ENCODE measurements at regions not wholly inside any gene's neighbourhood (a gene's known extent, or its start where the extent isn't known, plus 50 kb on each side); places are given as distances from the start of the nearest gene placed in this dataset.

GRCh38 chr18:71899707-71900472 lies 644.3 kb downstream of the CBLN2 start:
- no peak for DNase-seq (ENCODE audit: low spot score)

GRCh38 chr18:71899183-71899582 lies 645.0 kb downstream of the CBLN2 start:
- no peak for DNase-seq (ENCODE audit: low spot score)

DNA sequence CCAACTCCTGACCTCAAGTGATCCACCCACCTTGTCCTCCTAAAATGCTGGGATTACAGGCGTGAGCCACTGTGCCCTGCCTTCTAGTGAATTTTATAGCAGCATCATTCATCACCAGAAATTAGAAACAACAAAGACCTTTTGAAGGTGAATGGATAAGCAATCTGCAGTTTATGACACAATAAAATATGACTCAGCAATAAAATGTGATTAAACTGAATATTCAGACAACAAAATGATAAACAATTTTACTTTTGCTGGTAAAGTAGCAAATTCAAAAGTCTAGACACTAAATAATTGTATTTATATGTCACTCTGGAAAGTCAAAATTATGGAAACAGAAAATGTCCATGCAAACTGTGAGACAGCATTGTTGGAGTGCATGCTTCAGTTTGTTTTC lies 656.6 kb downstream of the CBLN2 start:
- no peak for DNase-seq (ENCODE audit: low spot score)

- DNase-seq (ENCODE audit: low spot score) = no peak
Measured at GRCh38 chr18:71878226-71878625, 665.9 kb downstream of the CBLN2 start.

DNA sequence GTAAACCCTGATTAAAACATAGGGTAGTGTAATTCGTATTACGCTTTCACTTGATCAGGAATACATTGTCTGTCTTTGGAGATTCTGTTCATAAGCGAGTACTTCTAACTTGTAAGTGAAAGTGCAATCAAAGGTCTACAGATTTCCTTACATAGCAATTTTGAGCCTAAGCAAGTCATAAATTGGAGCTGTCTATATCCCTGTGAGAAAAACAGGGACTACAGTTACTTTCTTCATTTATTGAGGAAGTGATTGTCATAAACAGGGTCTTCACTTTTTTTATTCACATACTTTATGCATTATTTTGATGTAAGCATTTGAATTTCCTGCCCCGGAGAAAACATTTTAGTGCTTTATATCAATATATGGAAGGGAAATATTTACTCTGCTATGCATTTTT lies 670.4 kb downstream of the CBLN2 start:
- DNase-seq (ENCODE audit: low spot score) = no peak

- no peak for DNase-seq (ENCODE audit: low spot score)
Measured at GRCh38 chr18:71865888-71866287, 678.3 kb downstream of the CBLN2 start.

DNA sequence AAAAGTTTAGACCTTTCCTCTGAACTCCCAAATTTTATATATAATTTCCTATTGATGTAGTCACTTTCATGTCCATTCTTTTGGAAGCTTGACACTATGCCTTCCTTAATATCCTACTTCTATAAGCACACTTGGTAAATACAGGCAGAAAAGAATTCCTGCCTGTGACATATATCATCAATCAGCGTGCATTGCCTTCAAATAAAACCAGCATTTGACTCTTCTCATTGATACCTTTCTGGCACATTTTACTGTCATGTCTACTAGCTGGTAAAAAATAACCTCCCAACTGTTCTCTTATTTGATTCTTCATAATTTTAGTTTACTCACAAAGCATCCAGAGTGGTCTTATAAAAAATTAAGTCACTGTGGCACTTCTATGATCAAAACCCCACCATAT lies 693.5 kb downstream of the CBLN2 start:
- no peak for DNase-seq (ENCODE audit: low spot score)

- DNase-seq (ENCODE audit: low spot score) = no peak
Measured at GRCh38 chr18:71849407-71849806, 694.7 kb downstream of the CBLN2 start.

GRCh38 chr18:71846716-71847115 lies 697.4 kb downstream of the CBLN2 start:
- no peak for DNase-seq (ENCODE audit: low spot score)

- DNase-seq (ENCODE audit: low spot score) = no peak
Measured at GRCh38 chr18:71844814-71845213, 699.3 kb downstream of the CBLN2 start.

DNA sequence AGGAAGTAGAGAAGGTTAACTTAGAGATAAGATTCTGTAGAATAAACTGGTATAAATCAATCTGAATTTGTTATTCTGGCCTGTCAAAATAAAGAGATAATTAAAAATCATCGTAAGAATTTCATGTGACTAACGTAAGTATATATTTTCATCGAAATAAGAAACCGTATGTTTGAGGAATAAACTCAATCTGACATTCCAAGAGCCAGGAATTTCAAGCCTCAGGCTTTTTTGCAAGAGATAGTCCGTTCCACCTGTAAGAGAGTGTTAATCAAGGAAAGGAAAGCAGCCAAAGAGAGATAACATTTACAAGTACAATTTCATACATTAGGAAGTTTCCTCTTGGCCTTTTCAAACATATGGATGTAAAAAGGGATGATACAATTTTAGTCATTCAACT lies 701.5 kb downstream of the CBLN2 start:
- no peak for DNase-seq (ENCODE audit: low spot score)

DNA sequence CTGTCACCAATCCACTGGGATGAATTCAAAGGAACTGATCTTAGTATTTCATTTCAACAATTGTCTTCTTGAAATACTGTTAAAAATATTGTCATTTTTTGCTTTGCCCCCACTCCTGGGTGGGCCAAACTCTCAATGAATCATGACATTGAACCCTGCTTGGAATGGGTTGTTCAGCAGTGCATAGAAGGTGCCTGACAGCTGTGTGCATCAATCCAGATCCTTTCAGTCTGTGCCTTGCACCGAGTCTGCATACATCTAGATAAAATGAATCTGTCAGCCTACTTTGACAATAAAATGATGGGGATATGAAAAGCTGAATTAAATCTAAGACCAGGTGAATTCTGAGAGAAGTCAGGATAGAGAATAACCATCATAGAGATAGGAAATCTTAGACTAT lies 706.6 kb downstream of the CBLN2 start:
- DNase-seq (ENCODE audit: low spot score) = no peak

DNA sequence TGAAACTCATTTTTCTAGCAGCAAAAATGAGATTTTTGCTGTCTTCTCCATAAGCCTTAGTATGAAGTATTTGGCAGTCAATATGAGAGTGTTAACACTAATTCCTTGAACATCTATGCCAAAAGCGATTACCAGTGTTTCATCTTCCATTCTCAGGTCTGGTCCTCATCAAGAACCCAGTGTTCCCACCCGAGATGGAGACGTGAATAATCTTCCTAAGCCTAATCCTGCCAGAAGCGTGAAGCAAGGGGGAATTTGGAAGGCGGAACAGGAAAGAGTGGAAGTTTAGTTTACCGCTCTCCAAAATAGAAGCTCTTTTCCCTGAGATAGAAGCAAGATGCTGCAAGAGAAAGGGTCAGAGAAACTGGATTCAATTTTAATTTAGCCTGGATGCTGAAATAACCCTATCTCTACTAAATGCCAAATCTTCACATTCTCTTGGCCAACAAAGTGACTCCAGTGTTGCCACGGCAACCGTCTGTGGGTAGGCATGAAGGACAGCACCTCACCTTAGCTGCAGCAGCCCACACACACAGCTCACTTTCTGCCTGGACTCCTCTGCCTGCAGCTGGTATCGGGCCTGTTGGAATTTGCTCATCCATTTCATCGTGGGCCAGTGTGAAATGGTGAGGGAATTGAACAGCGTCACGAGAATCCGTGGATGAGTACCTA lies 711.1 kb downstream of the CBLN2 start:
- no peak for DNase-seq (ENCODE audit: low spot score)

- DNase-seq (ENCODE audit: low spot score) = no peak
Measured at GRCh38 chr18:71831039-71831438, 713.1 kb downstream of the CBLN2 start.

- DNase-seq (ENCODE audit: low spot score) = no peak
Measured at GRCh38 chr18:71827301-71827700, 716.8 kb downstream of the CBLN2 start.

DNA sequence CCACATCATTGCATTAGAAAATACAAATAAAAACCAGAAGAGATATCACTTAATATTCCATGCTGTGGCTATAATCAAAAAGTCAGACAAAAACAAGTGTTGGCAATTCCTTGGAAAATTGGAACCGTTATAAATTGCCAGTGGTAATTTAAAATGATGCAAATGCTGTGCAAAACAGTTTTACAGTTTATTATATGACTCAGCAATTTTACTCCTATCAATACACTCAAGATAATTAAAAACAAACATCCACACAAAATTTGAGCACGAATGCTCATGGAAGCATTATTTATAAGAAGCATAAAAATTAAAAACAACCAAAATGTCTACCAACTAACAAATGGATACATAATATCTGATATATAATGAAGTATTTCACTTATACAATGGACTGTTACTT lies 728.8 kb downstream of the CBLN2 start:
- no peak for DNase-seq (ENCODE audit: low spot score)

DNA sequence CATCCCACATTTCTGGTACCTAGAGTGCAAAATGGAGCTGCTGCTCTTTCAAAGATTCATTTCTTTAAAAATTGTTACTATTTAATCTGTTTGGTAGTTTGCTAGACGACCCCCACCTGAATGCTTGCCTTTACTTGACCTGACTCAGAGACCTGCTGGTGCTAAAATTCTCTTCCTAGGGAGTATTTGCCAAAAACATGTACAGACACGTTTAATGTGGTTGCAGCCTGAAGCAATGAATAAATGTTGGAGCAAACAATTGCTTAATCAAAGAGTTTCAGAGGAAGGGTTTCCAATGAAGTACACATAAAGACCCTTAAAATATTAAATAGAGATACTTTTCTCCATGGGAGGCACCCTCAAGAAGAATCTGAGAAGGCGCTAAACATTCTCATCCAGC lies 734.4 kb downstream of the CBLN2 start:
- DNase-seq (ENCODE audit: low spot score) = no peak

- DNase-seq (ENCODE audit: low spot score) = no peak
Measured at GRCh38 chr18:71808616-71809015, 735.5 kb downstream of the CBLN2 start.

DNA sequence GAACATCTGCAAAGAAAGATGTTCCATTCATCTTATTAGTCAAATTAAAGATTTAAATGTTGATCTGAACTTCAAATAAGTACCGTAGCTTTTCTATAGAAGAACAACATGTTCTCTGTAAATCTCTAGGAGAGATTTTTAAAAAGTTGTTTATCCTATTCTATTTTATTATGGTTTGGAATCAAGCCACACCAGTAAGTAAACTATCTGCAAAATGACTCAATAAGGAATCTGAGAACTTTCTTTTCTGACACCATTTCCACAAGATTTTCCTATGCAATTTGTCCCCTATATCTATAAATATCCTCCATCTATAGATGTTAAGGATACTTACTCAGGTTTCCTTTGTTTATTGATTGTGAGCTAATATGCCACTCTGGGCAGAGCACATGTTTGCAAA lies 736.6 kb downstream of the CBLN2 start:
- DNase-seq (ENCODE audit: low spot score) = no peak

DNA sequence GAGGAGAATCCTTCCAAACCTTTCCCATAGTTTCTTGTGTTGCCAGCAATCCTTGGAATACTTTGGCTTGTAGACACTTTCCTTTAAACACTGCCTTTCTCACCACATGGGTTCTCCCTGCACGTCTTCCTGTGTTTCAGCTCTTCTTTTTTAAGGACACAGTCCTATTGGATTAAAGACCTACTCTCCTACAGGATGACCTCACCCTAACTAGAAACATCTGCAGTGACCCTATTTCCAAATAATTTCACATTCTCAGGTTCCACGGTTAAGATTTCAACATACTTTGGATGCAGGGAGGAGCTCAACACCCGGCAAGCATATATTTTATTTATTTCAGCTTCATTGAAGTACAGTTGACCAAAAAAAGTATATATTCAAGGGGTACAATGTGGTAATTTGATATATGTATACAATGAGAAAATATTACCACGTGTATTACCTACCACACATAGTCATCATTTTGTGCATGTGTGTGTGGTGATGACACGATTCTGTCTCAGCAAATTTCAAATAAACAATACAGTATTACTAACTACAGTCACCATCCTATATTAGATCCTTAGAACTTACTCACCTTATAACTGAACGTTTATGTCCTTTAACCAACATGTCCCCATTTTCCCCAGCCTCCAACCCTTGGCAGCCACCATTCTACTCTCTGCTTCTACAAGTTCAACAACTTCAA lies 745.0 kb downstream of the CBLN2 start:
- no peak for DNase-seq (ENCODE audit: low spot score)

DNA sequence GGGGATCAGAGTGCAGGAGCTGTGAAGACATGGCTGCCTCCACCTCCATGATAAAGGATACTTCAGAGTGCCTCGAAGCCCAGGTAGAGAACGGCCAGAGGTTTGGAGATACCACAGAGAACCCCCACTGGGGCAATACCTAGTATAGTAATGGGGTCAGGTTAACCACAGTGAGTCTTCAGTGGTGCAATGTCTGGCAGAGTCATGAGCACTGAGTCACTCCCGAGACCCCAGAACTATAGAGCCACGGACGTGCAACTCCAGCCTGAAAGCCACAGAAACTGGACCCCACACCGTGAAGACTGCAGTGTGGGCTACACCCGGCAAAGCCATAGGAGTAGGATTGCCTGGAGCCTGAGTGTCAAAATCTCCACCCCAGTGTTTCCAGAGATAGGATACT lies 746.6 kb downstream of the CBLN2 start:
- no peak for DNase-seq (ENCODE audit: low spot score)

DNA sequence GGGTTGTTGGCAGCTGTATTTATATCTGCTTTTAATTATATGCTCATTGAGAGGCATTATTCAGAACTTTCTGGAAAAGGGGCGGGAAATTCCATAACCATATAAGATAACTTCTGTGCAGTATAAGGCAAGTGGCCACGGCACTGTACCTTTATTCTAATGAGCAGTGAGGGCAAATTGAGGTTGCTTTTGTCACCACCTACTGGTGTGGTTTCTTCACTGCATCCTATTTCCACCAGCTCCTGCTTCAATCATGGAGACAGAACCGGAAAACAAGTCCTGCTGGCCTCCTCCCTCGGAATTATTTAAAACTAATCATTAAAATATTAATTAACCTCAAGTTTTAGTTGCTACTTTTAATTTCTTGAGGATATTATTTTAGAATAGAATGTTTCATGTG lies 759.4 kb downstream of the CBLN2 start:
- DNase-seq (ENCODE audit: low spot score) = no peak

DNA sequence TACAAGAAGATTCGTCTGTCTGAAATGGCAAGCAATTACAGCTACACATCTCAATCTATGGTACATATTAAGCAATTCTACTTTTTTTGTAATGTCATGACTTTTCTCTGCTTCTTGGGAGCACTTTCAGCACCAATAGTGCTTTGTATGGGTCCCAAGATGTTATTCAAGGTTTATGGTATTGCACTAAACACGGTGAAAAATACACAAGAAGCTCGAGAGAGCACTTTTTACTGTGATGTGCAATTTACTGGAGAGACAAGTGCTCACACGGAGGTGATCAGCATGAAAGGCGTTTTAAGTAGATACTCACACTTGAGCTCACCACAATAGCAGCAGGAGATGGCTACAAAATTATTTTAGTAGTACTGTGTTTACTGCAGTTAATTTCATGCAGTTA lies 783.6 kb downstream of the CBLN2 start:
- DNase-seq (ENCODE audit: low spot score) = no peak
